HG02759 (cell line): ENCODE measurements at regions not wholly inside any gene's neighbourhood (a gene's known extent, or its start where the extent isn't known, plus 50 kb on each side); places are given as distances from the start of the nearest gene placed in this dataset.

ENCODE experiments used
- ATAC-seq: cut with Tn5 transposase; IDR thresholded peaks from one replicate; pipeline ENCODE4 v1.9.1; 2021; ENCODE audit warnings: mild to moderate bottlenecking, moderate library complexity; ENCODE audit not compliant: unreplicated experiment

GRCh38 chr2:9738062-9738461 lies 105.2 kb upstream of the TAF1B start:
- no peak for ATAC-seq

DNA sequence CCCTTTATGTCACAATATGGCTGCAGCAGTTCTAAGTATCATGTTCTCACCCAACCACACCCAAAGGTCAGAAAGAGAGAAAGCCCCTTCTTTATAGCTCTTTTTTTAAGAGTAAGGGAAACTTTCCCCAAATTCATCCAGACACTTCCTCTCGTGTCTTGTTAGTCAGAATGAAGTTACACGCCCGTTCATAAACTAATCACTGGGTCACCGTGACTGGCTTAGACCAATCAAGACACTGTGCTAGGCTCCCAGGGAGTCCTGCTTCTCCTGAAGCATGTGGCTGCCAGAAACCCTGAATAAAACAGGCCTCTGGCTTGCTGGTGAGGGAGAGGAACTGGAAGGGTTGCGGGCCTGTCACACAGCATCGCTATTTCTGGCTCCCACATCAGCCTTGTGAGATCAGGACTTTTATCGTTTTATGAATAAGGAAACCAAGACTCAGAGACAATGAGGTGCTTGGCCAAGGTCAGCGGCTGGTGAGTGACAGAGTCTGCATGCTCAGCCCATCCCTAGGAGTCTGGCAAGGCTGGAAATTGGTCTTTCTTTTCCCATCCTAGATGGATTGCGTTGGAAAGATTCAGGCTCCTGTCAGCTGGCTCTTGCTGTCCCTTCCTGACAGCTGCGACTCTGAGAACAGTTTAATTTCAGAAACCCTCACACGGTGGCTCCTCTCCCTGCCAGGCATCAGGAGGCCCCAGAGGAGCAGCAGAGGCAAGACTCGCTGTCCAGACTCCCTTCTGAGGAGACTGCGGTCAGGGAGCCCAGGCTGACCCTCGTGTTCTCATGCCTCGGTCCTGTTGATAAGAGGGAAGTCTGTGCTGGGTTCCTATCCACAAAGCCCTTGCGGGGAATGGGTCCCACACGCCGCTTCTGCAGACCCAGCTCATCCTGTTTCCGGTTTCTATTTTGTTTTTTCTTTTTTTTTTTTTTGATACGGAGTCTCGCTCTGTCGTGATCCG lies 104.5 kb upstream of the TAF1B start:
- no peak for ATAC-seq

DNA sequence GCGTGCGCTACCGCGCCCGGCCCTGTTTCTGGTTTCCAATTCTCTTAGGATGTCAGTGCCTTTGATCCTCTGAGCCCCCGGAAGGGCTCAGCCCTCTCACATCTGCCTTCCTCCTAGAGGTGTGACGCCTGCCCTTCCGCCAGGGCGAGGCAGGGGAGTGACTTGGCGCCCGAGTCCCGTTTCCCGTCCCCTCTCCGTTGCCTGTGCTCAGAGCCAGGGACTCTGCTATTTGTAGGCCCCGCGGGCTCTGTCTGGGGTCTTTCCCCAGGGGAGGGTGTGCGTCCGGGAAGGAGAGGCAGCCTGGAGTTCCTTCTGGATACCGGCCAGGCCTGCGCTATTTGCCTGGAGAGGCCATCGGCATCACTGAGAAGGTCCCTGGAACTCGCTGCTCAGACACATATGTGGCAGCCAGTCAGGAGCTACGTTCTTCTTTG lies 103.7 kb upstream of the TAF1B start:
- no peak for ATAC-seq

GRCh38 chr2:9740382-9741073 lies 102.7 kb upstream of the TAF1B start:
- ATAC-seq: no peak

GRCh38 chr2:9741110-9741509 lies 102.2 kb upstream of the TAF1B start:
- no peak for ATAC-seq

GRCh38 chr2:9742601-9743000 lies 100.7 kb upstream of the TAF1B start:
- ATAC-seq: no peak

DNA sequence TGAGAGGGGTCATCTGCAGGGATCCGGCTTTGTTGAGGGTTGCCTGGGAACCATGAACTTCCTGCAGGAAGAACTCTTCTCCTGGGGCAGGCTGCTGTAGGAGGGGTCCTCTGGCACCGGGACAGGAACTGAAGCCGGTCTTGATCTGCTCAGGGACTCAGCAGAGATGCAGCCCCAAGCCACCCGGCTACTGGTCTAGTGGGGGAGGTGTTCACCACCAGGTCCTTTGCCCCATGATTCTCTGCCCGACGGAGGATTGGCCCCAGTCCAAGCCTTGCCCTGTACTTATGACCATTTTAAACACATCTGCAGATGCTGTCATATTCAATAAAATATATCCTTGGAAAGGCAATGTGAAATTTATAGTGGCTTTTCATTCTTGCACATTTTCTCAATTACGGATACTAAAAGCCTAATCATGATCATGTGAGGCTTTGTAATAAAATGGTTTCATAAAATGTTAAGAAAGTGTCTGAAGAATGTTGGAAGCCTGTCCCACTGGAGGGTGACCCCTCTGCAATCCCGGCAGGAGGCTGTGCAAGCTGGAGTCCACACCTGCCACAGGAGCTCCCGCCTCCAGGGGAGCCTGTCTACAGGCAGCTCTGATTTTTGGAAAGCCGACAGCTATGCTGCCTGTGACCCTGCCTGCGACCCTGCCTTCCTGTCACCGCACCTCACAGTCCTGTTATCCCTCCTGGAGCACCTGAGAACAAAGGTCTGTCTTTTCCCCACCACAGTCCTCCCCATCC lies 98.8 kb upstream of the TAF1B start:
- ATAC-seq: no peak

- ATAC-seq: no peak
Observed at GRCh38 chr2:9745153-9745899, 97.9 kb upstream of the TAF1B start.

- ATAC-seq: no peak
Observed at GRCh38 chr2:9747396-9747795, 95.9 kb upstream of the TAF1B start.

- ATAC-seq: no peak
Observed at GRCh38 chr2:9748577-9748976, 94.7 kb upstream of the TAF1B start.

DNA sequence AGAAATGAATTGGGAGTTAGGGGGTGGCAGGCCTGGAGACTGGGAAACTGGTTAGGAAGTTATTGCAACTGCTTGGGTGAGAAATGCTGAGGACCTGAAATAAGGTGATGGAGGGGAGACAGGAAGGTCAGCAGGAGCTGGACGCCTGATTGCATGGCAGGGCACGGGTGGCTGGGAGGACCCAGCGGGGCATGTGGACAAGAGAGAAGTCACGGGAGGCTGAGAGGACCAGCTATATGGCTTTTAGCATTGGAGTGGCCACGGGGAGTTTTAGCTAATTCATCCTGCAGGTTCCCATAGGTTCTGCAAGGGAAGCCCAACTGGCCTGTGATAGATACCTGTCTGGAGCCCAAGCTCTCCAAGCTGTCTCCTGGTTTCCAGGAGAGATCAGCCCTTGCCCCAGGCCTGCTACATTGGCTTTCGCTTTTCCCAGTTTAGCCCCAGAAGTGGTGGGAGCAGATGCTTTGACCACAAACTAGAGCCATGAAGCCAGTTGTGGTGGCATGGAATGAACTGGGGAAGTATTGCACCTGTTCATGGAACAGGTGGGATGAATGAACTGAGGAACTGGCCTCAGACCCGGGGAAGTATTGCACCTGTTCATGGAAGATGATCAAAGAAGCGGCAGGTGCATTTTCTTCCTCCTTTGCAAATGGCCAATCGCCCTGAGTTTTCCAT lies 93.6 kb upstream of the TAF1B start:
- no peak for ATAC-seq

DNA sequence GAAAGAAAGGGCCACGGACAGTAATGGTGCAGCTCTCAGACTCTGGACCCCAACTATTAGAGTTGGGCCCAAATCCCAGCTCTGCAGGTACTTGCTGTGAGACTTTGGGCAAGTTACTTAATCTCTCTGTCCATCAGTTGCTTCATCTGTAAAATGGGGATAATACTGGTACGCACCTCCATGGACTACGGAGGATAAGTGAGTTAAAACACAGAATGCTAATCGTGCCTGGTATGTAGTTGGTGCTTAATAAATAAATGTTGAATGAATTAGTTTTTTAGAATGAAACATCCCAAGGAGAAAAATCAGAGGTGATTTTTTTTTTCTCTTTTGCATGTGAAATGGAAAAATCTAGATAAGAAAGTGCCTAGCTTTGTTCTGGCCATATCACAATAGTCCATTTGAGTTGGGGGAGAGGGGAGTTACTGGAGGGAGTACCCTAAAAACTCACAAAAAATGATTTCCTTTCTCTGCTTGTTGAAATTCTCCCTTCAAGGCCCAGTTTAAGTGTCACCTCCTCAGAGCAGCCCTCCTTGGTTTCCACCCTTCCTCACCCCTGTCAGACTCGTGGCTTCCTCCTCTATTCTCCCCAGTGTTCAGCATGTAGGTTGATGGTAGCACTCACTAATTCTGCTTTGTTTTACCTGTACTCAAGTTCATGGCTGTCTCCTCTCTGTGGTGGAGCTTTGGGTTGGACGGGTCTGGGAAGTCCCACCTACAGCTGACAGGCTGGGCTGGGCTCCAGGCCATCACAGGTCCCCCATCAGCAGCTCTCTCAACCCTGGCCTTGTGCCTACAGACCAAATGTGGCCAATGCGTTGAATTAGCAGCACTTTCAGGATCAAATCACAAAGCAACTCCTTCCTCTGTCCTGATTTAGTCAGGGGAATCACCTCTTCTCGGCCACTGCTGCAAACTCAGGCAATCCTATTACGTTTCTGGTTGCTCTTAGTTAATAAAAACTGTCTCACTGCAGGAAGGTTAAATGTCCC lies 92.8 kb upstream of the TAF1B start:
- no peak for ATAC-seq

GRCh38 chr2:9751831-9752230 lies 91.4 kb upstream of the TAF1B start:
- no peak for ATAC-seq

DNA sequence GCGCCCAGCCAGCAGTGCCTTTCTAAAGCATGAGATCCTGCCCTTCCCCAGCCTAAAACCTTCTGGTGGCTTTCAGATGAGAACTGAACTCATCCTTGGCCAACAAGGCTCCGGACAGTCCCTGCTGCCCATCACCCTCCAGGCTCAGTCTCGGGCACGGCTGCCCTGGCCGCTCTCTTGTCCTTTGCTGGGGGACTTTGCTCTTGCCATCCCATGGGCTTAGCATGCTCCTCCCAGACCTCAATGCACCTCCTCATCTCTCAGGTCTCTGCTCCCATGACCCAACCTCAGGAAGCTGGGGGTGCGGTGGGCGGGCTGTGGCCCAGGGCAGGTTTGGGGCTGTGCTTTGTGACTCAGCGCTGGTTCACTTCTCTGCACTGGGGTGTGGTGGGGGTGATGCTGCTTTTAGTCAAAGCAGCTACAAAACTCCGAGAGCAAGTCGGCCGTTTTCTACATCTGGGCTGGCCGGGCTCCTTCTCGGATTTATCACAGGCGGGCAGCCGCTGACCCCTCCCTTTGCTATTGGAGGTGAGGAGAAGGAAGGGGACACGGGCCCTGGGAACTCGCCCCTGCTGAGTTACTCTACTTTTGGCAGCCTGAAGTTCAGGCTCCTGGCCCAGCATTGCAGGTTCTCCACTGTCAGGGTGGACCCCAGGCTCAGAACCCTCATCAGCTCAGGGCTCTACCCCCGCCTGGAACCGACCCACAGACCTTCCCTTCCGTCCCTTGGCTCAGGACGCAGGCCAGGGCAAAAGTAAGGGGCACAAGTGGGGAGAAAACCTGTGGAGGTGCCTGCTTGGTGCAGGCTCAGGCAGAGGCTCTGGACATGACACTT lies 90.6 kb upstream of the TAF1B start:
- no peak for ATAC-seq

- ATAC-seq: peak; percentile 75
Observed at GRCh38 chr2:9753276-9753600, 90.0 kb upstream of the TAF1B start.

DNA sequence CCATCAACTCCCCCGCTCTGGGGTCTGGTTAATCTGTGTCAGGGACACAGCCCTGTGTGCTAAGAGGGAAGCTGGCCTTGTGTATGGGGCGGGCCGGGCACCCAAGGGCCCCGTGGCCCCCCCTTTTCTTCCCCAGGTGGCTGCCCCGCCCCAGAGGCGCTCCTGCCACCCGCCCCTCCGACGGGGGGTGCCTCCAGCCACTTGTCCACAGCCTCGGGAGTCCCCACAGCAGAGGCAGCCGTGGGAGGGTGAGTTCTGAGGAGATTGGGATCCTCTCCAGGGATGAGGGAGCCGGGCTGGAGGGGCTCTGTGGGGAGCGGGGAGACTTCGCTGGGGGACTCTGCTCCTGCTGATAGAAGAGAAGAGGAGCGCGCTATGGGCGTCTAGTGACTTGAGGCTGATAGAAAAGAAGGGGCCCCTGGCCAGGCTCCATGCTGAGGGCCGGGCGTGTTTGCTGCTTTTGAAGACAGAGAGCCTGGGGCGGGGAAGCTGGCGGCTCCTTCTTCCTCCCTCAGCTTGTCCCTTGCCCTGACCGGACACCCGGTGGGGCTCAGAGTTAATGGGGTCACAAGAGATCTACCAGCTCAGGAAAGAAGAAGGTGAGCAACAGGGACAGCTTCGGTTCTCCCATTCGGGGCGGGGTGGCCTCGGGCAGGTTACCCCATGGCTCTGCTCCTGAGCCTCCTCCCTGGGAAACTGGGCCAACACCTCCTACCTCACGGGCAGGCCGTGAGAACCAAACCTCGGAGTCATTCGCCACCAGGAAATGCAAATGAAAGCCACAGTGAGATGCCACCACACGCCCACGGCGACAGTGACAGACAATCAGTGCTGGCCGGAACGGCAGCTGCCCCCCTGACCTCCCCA lies 89.4 kb upstream of the TAF1B start:
- no peak for ATAC-seq

GRCh38 chr2:9754532-9754887 lies 88.8 kb upstream of the TAF1B start:
- no peak for ATAC-seq
